Choroid plexus epithelial cell (primary cell): ENCODE measurements at regions not wholly inside any gene's neighbourhood (a gene's known extent, or its start where the extent isn't known, plus 50 kb on each side); places are given as distances from the start of the nearest gene placed in this dataset.

Source experiments
- DNase-seq: peaks from one replicate; pipeline ENCODE4 v3.0.0-alpha.2; 2010; ENCODE audit warnings: low read depth
- H3K4me3 ChIP-seq: 2 replicates; pipeline ENCODE4 v1.5.1; 2011; ENCODE audit warnings: low read depth, mild to moderate bottlenecking, control low read depth, low read length, moderate library complexity
- TF ChIP-seq, protein P1 (sequence below): conservative IDR thresholded peaks from 2 replicates; pipeline ENCODE4 v1.5.1; 2011; ENCODE audit warnings: low read depth, mild to moderate bottlenecking, control low read depth, inconsistent platforms, low read length, moderate library complexity

GRCh38 chr9:80131627-80132026 lies 559.9 kb downstream of the TLE4 start:
- no peak overlapping the region for H3K4me3 ChIP-seq
- TF ChIP-seq, protein P1, sequence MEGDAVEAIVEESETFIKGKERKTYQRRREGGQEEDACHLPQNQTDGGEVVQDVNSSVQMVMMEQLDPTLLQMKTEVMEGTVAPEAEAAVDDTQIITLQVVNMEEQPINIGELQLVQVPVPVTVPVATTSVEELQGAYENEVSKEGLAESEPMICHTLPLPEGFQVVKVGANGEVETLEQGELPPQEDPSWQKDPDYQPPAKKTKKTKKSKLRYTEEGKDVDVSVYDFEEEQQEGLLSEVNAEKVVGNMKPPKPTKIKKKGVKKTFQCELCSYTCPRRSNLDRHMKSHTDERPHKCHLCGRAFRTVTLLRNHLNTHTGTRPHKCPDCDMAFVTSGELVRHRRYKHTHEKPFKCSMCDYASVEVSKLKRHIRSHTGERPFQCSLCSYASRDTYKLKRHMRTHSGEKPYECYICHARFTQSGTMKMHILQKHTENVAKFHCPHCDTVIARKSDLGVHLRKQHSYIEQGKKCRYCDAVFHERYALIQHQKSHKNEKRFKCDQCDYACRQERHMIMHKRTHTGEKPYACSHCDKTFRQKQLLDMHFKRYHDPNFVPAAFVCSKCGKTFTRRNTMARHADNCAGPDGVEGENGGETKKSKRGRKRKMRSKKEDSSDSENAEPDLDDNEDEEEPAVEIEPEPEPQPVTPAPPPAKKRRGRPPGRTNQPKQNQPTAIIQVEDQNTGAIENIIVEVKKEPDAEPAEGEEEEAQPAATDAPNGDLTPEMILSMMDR = no peak
- DNase-seq = no peak

GRCh38 chr9:80127920-80128319 lies 556.2 kb downstream of the TLE4 start:
- TF ChIP-seq, protein P1 = no peak
- no peak for DNase-seq
- no peak overlapping the region for H3K4me3 ChIP-seq

- TF ChIP-seq, protein P1 = no peak
These were observed 554.0 kb downstream of the TLE4 start for GRCh38 chr9:80125731-80126264.

DNA sequence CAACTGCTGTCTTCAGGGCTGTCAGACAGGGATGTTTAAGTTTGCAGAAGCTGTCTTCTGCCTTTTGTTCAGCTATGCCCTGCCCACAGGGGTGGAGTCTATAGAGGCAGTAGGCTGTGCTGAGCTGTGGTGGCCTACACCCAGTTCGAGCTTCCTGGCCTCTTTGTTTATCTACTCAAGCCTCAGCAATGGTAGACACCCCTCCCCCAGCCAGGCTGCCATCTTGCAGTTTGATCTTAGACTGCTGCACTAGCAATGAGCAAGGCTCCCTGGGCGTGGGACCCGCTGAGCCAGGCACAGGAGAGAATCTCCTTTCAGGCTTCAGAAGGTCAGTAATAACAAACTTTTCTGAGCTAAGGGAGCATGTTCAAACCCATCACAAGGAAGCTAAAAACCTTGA lies 545.3 kb downstream of the TLE4 start:
- DNase-seq = no peak

More at GRCh38 chr9:80125731-80126264, 554.0 kb downstream of the TLE4 start:
- DNase-seq = no peak
- no peak overlapping the region for H3K4me3 ChIP-seq

DNA sequence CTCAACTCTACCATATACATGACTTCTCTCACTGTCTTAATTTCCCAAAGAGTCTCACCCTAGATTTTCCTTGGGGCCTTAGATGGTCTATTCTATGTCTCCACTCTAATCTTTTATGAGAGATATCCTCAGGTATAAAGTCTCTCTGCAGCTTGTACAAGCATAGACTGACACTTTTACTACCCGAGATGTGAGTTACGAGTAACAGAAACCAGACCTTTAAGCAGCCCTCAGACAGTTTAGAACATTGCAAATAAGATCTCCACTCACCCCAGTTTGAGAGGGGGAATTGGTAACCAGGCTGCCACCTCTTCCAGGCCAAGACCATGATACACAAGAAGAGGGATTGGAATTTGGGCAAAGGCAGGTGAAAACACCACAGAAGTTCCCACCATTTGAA lies 542.5 kb downstream of the TLE4 start:
- TF ChIP-seq, protein P1 = no peak
- no peak overlapping the region for H3K4me3 ChIP-seq
- no peak for DNase-seq

More for the DNA sequence above, 545.3 kb downstream of the TLE4 start:
- no peak overlapping the region for H3K4me3 ChIP-seq
- TF ChIP-seq, protein P1 = no peak

DNA sequence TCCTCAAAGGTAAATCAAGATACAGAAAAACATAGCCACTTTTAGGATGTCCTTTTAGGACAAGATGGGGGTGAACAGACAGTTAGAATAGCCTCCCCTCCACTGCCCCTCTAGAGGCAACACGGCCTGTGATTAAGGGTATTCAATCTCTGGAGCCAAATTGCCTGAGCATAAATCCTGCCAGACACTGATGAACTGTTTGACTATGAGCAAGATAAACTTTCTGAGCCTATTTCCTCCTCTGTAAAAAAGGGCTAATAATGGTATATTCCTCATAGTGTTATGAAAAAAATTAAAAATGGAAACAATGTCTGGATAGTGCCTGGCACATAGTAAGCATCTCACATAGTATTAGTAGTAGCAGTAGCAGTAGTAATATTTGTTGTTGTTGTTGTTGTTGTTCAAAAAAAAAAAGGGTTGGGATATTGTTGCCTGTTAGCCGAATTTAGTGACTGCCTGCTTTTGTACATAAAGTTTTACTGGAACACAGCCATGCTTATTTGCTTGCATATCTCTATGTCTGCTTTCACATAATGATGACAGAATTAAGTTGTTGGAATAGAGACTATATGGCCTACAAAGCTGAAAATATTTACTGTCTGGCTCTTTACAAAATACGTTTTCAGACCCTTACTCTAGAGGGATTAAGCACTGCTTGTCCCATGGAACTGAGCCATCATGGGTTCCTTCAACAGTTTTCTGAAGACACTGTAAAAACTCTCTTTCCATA lies 536.3 kb downstream of the TLE4 start:
- H3K4me3 ChIP-seq = no peak overlapping the region
- TF ChIP-seq, protein P1 = no peak
- DNase-seq = no peak

GRCh38 chr9:80097476-80097875 lies 525.7 kb downstream of the TLE4 start:
- no peak for DNase-seq
- no peak overlapping the region for H3K4me3 ChIP-seq
- TF ChIP-seq, protein P1 = no peak
